ENCODE measurements at regions not wholly inside any gene's neighbourhood (a gene's known extent, or its start where the extent isn't known, plus 50 kb on each side); places are given as distances from the start of the nearest gene placed in this dataset.
"Not testable (repeated sequence)": the region's sequence is repeated elsewhere in the genome, so short reads cannot be mapped to it uniquely, and the experiment has no call there.

- H3K36me3 ChIP-seq (ENCODE audit: control insufficient read depth, insufficient read depth, low read length), result no peaks in the 10 kb centered on the region
- H3K27me3 ChIP-seq (ENCODE audit: control insufficient read depth, insufficient read depth, low read length), result no peaks in the 10 kb centered on the region
- H3K4me1 ChIP-seq (ENCODE audit: control insufficient read depth, insufficient read depth, low read length), result peaks cover 12% of the 10 kb centered on the region
- no peaks in the 10 kb centered on the region for H3K9me3 ChIP-seq (ENCODE audit: control insufficient read depth, low read length)
- H3K9ac ChIP-seq (ENCODE audit: low read length), result no peak overlapping the region
- H3K4me3 ChIP-seq (ENCODE audit: low read length), result no peak overlapping the region
These were observed 155.7 kb upstream of the IRF2BP2 start for GRCh38 chr1:234765672-234766071.

DNA sequence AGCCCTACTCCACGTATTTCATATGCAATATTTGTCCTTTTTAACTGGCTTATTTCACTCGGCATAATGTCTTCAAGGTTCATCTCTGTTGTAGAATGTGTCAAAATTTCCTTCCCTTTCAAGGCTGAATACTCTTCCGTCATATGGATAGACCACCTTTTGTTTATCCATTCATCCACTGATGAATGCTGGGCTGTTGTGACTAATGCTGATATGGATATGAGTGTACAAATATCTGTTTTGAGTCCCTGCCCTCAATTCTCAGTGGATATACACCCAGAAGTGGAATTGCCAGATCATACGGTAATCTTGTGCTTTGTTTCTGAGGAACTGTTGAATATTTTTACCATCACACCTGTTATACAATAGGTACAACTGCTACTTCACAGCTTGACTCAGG lies 155.2 kb upstream of the IRF2BP2 start:
- Histone ChIP-seq H3K27me3 (ENCODE audit: control insufficient read depth, insufficient read depth, low read length) (no peaks in the 10 kb centered on the region), H3K9ac (ENCODE audit: low read length) (no peak overlapping the region), H3K36me3 (ENCODE audit: control insufficient read depth, insufficient read depth, low read length) (no peaks in the 10 kb centered on the region), H3K9me3 (ENCODE audit: control insufficient read depth, low read length) (no peaks in the 10 kb centered on the region), H3K4me3 (ENCODE audit: low read length) (no peak overlapping the region), H3K4me1 (ENCODE audit: control insufficient read depth, insufficient read depth, low read length) (peaks cover 16% of the 10 kb centered on the region)

DNA sequence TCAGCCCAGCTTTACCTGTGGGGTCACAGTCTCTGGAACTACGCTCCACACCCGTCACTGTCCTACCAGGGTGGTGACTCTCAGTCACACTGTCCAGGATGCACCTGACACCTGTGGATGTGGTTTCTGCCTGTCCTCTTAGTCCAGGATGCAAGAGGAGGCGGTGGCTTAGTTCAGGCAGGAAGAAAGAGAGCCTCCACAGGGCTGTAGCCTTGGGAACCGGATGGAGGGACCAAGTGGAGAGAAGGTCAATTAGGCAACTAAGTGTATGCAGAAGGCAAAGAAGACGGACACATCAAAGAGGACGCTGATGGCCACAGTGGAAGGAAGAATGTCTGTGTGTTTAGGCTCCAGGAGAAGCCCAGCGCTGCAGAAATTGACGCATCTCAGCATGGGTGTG lies 153.9 kb upstream of the IRF2BP2 start:
- H3K4me3 ChIP-seq (ENCODE audit: low read length), result no peak overlapping the region
- peaks cover 15% of the 10 kb centered on the region for H3K4me1 ChIP-seq (ENCODE audit: control insufficient read depth, insufficient read depth, low read length)
- no peak overlapping the region for H3K9ac ChIP-seq (ENCODE audit: low read length)
- H3K27me3 ChIP-seq (ENCODE audit: control insufficient read depth, insufficient read depth, low read length), result no peaks in the 10 kb centered on the region
- no peaks in the 10 kb centered on the region for H3K9me3 ChIP-seq (ENCODE audit: control insufficient read depth, low read length)
- H3K36me3 ChIP-seq (ENCODE audit: control insufficient read depth, insufficient read depth, low read length), result no peaks in the 10 kb centered on the region

DNA sequence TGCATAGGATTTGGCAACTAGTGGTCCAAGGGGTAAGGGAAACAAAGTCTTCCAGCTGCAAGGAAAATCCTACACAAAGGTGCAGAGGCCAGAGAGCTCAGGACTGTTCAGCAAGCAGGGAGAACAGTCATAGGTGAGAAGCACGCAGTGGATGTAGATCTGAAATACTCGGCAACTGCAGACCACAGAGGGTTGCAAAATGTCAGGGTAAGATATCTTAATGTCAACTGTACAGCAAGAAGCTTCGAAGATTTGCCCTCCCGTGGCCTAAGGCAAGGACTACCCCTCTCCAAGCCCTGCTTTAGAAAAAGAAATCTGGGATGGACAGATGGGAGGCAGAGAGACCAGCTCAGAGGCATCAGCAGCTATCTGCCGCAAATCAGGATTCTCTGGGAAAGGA lies 153.4 kb upstream of the IRF2BP2 start:
- H3K4me1 ChIP-seq (ENCODE audit: control insufficient read depth, insufficient read depth, low read length), result peaks cover 10% of the 10 kb centered on the region
- H3K9ac ChIP-seq (ENCODE audit: low read length), result no peak overlapping the region
- H3K9me3 ChIP-seq (ENCODE audit: control insufficient read depth, low read length), result no peaks in the 10 kb centered on the region
- no peaks in the 10 kb centered on the region for H3K27me3 ChIP-seq (ENCODE audit: control insufficient read depth, insufficient read depth, low read length)
- no peak overlapping the region for H3K4me3 ChIP-seq (ENCODE audit: low read length)
- no peaks in the 10 kb centered on the region for H3K36me3 ChIP-seq (ENCODE audit: control insufficient read depth, insufficient read depth, low read length)

GRCh38 chr1:234762127-234762526 lies 152.1 kb upstream of the IRF2BP2 start:
- not testable (repeated sequence) for H3K36me3 ChIP-seq (ENCODE audit: control insufficient read depth, insufficient read depth, low read length); H3K27me3 ChIP-seq (ENCODE audit: control insufficient read depth, insufficient read depth, low read length)

DNA sequence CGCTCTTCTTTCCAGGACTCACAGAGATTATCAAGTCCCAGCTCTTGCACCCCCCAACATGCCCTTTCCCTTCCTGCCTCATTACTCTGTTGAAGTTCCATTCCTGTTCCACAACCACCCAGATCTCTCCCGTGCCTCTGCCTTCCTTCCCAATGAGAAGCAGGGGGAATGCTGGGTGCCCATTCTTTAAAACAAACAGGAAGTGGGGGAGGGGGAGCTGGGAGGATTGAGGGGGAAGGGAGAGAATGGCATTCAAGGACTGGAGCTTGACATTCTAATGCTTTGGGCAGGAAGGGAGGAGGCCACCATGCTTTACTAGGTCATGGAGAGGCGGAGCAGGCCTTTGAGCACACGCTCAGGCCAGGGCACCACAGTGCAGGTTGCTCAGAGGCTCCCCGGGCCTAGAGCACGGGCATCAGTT lies 150.3 kb upstream of the IRF2BP2 start:
- H3K27me3 ChIP-seq (ENCODE audit: control insufficient read depth, insufficient read depth, low read length), result no peaks in the 10 kb centered on the region
- H3K9me3 ChIP-seq (ENCODE audit: control insufficient read depth, low read length), result no peaks in the 10 kb centered on the region
- H3K9ac ChIP-seq (ENCODE audit: low read length), result no peak overlapping the region
- peaks cover 4% of the 10 kb centered on the region for H3K4me1 ChIP-seq (ENCODE audit: control insufficient read depth, insufficient read depth, low read length)
- H3K4me3 ChIP-seq (ENCODE audit: low read length), result no peak overlapping the region
- no peaks in the 10 kb centered on the region for H3K36me3 ChIP-seq (ENCODE audit: control insufficient read depth, insufficient read depth, low read length)

More at GRCh38 chr1:234762127-234762526, 152.1 kb upstream of the IRF2BP2 start:
- H3K4me1 ChIP-seq (ENCODE audit: control insufficient read depth, insufficient read depth, low read length); H3K9me3 ChIP-seq (ENCODE audit: control insufficient read depth, low read length); H3K9ac ChIP-seq (ENCODE audit: low read length); H3K4me3 ChIP-seq (ENCODE audit: low read length): not testable (repeated sequence)

- H3K9me3 ChIP-seq (ENCODE audit: control insufficient read depth, low read length), result no peaks in the 10 kb centered on the region
- no peaks in the 10 kb centered on the region for H3K36me3 ChIP-seq (ENCODE audit: control insufficient read depth, insufficient read depth, low read length)
- no peaks in the 10 kb centered on the region for H3K27me3 ChIP-seq (ENCODE audit: control insufficient read depth, insufficient read depth, low read length)
- H3K4me3 ChIP-seq (ENCODE audit: low read length), result no peak overlapping the region
- peaks cover 4% of the 10 kb centered on the region for H3K4me1 ChIP-seq (ENCODE audit: control insufficient read depth, insufficient read depth, low read length)
- H3K9ac ChIP-seq (ENCODE audit: low read length), result no peak overlapping the region
These were observed 149.9 kb upstream of the IRF2BP2 start for GRCh38 chr1:234759888-234760287.

DNA sequence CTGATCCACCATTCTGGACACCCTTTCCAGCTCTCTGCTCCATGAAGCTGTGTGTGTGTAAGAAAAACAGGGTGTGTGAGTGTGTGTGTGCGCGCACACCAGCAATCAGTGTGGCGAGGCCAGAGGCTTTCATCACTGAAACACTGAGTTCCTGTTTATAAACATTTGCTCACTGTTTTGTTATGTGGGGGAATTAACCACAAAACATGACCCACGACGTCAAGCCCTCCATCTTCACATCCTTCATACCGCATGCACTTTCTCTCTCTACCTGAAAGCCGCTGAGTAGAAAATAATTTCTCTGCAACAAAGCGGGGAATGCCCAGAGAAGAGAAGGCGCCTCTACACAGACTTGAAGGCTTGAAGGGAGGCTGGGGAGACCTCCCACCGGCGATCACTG lies 148.9 kb upstream of the IRF2BP2 start:
- no peak overlapping the region for H3K9ac ChIP-seq (ENCODE audit: low read length)
- H3K4me1 ChIP-seq (ENCODE audit: control insufficient read depth, insufficient read depth, low read length), result peaks cover 4% of the 10 kb centered on the region
- no peak overlapping the region for H3K4me3 ChIP-seq (ENCODE audit: low read length)
- H3K36me3 ChIP-seq (ENCODE audit: control insufficient read depth, insufficient read depth, low read length), result no peaks in the 10 kb centered on the region
- no peaks in the 10 kb centered on the region for H3K27me3 ChIP-seq (ENCODE audit: control insufficient read depth, insufficient read depth, low read length)
- no peaks in the 10 kb centered on the region for H3K9me3 ChIP-seq (ENCODE audit: control insufficient read depth, low read length)

- no peak overlapping the region for H3K4me3 ChIP-seq (ENCODE audit: low read length)
- no peaks in the 10 kb centered on the region for H3K36me3 ChIP-seq (ENCODE audit: control insufficient read depth, insufficient read depth, low read length)
- no peaks in the 10 kb centered on the region for H3K27me3 ChIP-seq (ENCODE audit: control insufficient read depth, insufficient read depth, low read length)
- no peak overlapping the region for H3K9ac ChIP-seq (ENCODE audit: low read length)
- H3K4me1 ChIP-seq (ENCODE audit: control insufficient read depth, insufficient read depth, low read length), result peaks cover 8% of the 10 kb centered on the region
- H3K9me3 ChIP-seq (ENCODE audit: control insufficient read depth, low read length), result no peaks in the 10 kb centered on the region
These were observed 146.9 kb upstream of the IRF2BP2 start for GRCh38 chr1:234756857-234757256.

DNA sequence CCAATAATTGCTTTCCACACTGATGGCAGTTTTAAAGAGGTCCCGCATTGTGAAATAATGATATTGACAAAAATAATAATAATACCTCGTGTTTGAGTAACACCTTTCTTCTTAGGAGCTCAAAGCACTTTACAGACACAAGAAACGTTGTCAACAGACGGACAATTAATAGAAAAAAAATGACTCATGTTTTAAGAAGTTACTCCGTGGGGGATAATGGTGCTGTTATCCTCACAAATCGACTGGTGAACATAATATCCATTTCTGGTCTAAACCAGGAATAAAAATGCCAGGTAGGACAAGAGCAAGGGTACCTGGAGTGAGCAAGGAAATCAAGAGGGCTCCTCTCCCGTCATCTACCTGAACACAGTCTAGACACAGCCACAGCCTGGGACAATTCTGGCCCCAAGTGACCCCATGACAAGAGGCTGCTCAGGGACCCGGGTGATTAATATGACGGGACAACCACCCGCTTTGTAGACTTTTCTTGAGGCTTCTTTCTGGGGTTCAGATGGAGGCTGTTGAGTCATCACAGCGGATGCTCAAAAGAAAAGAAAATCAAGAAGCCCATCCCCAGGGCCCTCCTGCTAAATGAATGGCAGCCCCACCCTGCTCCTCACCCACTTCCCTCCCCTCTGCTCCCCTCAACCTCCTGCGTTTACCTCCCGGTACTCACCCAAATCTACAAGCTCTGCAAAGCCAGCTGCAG lies 146.2 kb upstream of the IRF2BP2 start:
- peaks cover 14% of the 10 kb centered on the region for H3K4me1 ChIP-seq (ENCODE audit: control insufficient read depth, insufficient read depth, low read length)
- H3K9me3 ChIP-seq (ENCODE audit: control insufficient read depth, low read length), result no peaks in the 10 kb centered on the region
- H3K9ac ChIP-seq (ENCODE audit: low read length), result no peak overlapping the region
- no peaks in the 10 kb centered on the region for H3K36me3 ChIP-seq (ENCODE audit: control insufficient read depth, insufficient read depth, low read length)
- H3K4me3 ChIP-seq (ENCODE audit: low read length), result no peak overlapping the region
- H3K27me3 ChIP-seq (ENCODE audit: control insufficient read depth, insufficient read depth, low read length), result no peaks in the 10 kb centered on the region

DNA sequence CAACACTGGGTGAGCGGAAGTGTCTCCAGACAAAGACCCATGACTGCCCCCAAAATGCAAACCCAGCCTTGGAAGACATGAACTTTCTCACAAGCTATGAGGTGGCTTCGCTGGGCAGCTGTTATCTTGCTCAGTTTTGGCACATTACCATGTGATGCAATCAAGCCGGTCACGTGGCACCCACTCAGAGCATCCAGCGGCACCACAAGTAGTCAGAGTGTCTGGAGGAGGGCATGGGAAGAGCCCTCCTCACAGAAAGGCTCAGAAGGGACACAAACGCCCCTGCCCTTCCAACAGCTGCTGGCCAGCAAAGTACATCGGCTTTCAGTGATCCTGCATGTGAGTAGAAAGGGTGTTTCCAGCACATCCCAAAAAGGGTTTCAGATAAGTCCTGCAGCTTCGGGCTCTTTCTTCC lies 145.5 kb upstream of the IRF2BP2 start:
- H3K4me1 ChIP-seq (ENCODE audit: control insufficient read depth, insufficient read depth, low read length), result peaks cover 20% of the 10 kb centered on the region
- no peaks in the 10 kb centered on the region for H3K9me3 ChIP-seq (ENCODE audit: control insufficient read depth, low read length)
- no peaks in the 10 kb centered on the region for H3K36me3 ChIP-seq (ENCODE audit: control insufficient read depth, insufficient read depth, low read length)
- no peaks in the 10 kb centered on the region for H3K27me3 ChIP-seq (ENCODE audit: control insufficient read depth, insufficient read depth, low read length)
- no peak overlapping the region for H3K9ac ChIP-seq (ENCODE audit: low read length)
- no peak overlapping the region for H3K4me3 ChIP-seq (ENCODE audit: low read length)

GRCh38 chr1:234753979-234754378 lies 144.0 kb upstream of the IRF2BP2 start:
- Histone ChIP-seq H3K27me3 (ENCODE audit: control insufficient read depth, insufficient read depth, low read length) (no peaks in the 10 kb centered on the region), H3K4me1 (ENCODE audit: control insufficient read depth, insufficient read depth, low read length) (peaks cover 22% of the 10 kb centered on the region), H3K9me3 (ENCODE audit: control insufficient read depth, low read length) (no peaks in the 10 kb centered on the region), H3K9ac (ENCODE audit: low read length) (no peak overlapping the region), H3K4me3 (ENCODE audit: low read length) (no peak overlapping the region), H3K36me3 (ENCODE audit: control insufficient read depth, insufficient read depth, low read length) (no peaks in the 10 kb centered on the region)

- Histone ChIP-seq H3K9ac (ENCODE audit: low read length) (no peak overlapping the region), H3K36me3 (ENCODE audit: control insufficient read depth, insufficient read depth, low read length) (no peaks in the 10 kb centered on the region), H3K27me3 (ENCODE audit: control insufficient read depth, insufficient read depth, low read length) (no peaks in the 10 kb centered on the region), H3K4me1 (ENCODE audit: control insufficient read depth, insufficient read depth, low read length) (peaks cover 22% of the 10 kb centered on the region), H3K9me3 (ENCODE audit: control insufficient read depth, low read length) (no peaks in the 10 kb centered on the region), H3K4me3 (ENCODE audit: low read length) (no peak overlapping the region)
These were observed 142.9 kb upstream of the IRF2BP2 start for GRCh38 chr1:234752927-234753326.
